HG02884 (cell line): ENCODE measurements at regions not wholly inside any gene's neighbourhood (a gene's known extent, or its start where the extent isn't known, plus 50 kb on each side); places are given as distances from the start of the nearest gene placed in this dataset.

ENCODE experiments used
- ATAC-seq: cut with Tn5 transposase; IDR thresholded peaks from one replicate; pipeline ENCODE4 v1.9.1; 2021; ENCODE audit warnings: mild to moderate bottlenecking, moderate library complexity; ENCODE audit not compliant: unreplicated experiment

DNA sequence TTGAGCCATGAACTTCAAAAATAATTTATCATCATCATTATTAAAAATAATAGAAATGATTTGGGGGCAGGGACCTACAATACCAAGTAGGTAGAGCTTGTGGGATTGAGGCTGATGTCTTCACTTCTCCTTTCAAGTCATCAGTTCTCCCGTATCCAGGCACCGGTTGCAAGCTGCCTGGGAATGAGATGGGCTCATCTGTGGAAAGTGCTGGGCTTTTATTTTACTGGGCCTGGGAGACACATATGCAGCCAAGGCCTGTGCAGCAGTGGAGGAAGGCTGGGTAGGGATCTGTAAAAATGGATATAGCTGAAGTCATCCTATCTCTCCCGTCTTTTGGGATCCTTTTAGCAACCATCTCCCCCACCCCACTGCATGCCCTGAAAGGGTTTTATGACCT, 284.1 kb upstream of the CLINT1 start:
- ATAC-seq, result no peak

- ATAC-seq, result no peak
These were observed 283.2 kb upstream of the CLINT1 start for GRCh38 chr5:158142156-158142555.

DNA sequence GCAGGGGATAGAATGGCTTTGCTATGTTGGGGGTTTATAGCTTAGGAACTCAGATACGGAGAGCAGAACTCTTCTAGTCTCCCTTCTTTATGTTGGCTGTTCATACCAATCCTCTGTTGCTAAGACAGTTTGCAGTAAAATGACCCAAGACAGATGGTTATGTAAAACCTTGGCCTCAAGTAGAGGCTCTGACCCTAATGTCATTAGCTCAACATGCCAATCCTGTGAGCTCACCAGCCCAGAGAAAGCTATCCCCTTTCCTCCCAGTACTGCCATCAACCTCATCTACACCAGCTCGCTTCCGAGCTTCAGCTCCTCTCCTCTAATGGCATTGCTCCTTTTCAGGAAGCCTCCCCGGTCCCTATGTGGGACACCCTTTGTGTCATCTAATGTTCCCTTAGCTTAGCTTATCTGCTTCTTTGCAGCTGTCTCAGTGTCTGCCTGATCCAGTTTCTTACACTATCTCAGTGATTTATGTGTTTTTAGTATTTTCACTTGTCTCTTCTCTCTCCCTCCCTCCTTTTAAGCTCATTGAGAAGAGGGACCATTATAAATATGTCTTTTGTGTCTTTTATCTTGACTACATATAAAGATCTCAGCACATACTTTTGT, 281.3 kb upstream of the CLINT1 start:
- no peak for ATAC-seq

DNA sequence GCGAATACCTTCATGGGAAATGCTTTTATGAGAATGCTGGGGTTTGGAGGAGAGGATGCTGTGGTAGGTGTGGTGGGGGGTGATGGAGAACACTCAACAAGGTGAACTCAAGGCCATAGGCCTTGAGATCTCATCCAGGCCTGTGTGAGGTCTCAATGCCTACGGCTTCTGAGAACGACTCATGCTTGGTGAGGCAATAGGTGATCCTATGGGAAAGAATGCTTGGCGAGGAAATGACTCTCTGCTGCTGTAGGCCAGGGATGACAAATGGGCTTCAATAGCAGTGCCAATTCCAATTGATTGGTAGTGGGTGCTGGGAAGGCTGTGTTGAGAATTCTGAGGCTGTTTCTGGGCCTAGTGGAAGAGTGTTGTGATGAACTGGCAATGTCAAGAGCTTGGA, 280.2 kb upstream of the CLINT1 start:
- ATAC-seq, result no peak

DNA sequence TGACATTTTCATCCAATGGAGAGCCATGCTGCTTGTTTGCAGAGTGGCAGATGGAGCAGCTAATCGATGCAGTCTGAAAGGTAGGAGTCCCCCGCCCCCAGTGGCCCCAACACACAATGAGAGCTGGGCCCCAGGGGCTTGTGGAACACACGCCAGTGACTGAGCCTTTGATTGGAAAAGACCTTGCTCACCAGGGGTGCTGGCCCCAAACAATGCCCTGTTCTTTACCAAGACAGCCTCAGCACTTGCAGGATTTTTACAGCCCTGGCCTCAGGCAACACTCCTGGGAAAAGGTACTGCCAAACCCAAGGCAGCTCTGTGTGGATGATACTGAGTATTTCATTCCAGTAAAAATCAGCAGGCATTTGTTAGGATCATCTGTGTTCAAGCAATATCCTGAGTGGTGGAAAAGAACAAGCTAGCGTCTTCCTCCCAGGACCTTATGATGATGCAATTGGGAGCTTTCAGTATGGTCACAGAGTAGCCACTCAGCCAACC, 276.8 kb upstream of the CLINT1 start:
- no peak for ATAC-seq

DNA sequence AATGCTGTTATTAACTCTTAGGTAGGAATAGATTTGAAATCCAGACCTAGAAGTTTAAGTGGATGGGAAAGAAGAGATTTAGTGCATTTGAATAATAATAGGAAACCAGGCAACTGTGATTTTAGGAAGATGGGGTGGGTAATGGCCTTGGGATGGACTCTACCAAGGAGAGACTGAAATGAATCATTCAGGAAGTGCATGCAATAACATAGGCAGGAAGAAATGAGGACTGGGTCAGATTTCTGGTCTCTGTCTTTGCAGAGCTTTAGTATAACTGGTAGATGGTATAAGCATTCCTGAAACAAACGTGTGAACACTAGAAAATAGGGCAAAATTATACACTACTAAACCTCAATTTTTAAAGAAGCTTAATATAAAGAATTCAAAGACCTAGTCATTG, 274.4 kb upstream of the CLINT1 start:
- ATAC-seq, result no peak

- ATAC-seq, result no peak
These were observed 268.6 kb upstream of the CLINT1 start for GRCh38 chr5:158127536-158127935.

DNA sequence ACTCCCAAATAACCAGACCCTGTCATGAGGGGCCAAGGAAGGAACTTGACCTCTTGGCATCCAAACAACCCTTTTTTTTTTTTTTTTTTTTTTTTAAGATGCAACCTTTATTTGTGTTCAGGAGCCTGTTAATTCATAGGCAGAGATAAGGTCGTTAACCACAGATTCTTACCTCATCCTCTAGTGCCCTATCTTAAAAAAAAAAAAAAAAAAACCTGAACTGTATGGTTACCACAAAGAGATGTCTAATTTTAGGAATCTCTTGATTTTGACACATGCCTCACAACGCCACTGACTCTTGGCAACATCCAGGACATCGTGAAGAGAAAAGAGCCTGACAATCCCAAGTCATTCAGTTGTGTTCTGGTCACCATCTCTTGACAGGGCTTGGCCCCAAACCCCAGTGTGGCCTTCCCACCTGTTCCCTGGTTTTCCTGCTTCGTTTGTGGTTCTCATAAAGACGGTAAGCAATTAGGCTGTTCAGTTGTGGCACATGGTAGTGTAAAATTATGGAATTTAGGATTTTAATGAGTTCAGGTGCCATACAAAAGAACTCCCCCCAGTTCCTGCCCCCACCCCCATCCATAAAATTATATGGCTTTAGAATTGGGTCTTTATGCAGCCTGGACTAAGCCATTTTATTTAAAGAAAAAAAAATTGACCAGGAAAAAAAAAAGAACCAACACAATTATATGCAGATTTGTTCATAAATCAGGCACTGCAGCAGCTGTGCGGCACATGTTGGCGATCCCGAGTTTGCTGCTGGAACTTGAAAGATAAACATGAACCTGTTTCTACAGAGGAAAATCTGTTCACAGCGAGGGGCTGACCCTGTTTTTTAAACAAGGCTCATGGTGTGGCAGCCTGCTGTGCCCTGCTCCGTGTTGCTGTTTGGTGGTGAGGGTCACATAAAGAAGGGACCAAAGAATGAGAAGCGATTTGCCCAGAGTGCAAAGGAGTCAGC, 267.8 kb upstream of the CLINT1 start:
- ATAC-seq, result no peak

GRCh38 chr5:158124606-158125316, 265.8 kb upstream of the CLINT1 start:
- no peak for ATAC-seq

DNA sequence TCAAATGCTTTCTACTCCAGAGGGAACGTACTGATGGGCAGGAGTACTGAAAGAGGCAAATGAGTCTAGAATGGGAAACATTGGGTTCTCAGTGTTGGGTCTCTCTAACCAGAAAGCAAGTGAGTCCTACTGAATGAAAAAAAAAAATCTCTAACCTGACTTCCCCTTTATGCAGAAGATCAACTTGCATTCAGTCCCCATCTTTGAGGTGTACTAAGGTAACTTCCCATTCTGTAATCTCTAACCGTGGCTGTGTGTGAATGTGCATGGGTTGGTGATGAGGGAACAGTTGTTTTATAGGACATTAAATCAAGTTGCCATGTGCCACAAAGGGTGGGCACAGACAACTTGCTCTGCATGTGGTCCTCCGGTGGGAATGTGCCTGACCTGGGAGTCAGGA, 264.6 kb upstream of the CLINT1 start:
- no peak for ATAC-seq

- no peak for ATAC-seq
These were observed 262.7 kb upstream of the CLINT1 start for GRCh38 chr5:158121678-158122077.

GRCh38 chr5:158120760-158121159, 261.8 kb upstream of the CLINT1 start:
- no peak for ATAC-seq

GRCh38 chr5:158119961-158120723, 261.2 kb upstream of the CLINT1 start:
- ATAC-seq, result no peak

DNA sequence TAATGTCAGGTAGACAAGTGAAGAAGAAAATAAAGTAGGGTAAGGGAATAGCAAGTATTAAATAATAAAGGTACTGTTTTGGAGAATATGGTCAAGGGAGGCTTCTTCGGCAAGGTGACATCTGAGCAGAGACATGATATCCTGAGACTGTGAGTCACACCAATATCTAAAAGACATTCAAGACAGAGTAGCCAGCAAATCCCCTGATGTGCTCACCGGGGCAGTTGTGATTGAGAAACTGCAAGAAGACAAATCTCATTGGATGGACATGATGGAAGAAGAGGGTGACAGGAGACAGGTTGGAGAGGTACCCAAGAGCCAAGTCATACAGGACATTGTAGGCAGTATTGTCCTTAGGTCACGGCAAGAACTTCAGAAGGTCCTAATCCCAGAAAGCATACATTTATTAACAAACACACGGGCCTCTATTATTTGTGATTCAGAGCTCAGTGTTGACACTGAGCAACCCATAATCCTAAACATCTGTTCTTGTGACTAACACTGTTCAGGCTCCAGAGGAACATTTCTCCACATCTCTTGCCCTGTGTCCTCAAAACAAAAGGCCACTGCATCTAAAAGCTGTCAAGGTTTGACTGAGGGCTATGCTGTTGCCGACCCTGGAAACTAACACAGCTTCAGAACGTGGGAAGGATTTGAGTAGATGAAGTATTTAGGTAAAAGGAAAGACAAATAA, 258.7 kb upstream of the CLINT1 start:
- no peak for ATAC-seq

DNA sequence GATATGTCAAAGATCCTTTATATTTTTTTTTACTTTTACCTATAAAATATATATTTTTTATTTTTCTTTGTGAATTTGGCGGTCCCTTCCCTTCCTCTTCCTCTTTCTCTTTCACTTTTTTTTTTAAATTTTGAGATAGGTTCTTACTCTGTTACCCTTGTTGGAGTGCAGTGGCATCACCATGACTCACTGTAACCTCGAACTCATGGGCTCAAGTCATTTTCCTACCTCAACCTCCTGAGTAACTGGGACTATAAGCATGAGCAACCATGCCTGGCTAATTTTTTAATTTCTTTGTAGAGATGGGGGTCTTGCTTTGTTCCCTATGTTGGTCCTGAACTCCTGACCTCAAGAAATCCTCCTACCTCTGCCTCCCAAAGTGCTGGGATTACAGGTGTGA, 258.0 kb upstream of the CLINT1 start:
- ATAC-seq, result no peak

- no peak for ATAC-seq
These were observed 256.5 kb upstream of the CLINT1 start for GRCh38 chr5:158115468-158115867.

DNA sequence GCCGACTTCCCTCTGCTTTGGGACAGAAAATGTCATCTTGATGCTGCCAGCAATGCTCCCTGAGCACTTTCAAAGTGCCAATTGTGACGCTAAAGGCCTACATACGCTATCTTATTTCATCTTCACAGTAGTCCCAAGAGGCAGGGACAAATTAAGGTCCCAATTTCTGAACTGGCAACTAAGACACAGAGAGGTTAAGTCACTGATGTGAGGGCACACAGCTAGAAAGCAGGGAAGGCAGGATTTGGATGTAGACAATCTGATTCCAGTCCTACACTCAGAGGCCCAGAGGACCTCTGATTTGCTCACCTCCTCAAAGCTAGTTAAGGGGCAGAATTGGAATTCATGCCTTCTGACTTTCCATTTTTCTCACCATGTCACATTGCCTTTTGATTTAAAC, 249.2 kb upstream of the CLINT1 start:
- ATAC-seq, result no peak

DNA sequence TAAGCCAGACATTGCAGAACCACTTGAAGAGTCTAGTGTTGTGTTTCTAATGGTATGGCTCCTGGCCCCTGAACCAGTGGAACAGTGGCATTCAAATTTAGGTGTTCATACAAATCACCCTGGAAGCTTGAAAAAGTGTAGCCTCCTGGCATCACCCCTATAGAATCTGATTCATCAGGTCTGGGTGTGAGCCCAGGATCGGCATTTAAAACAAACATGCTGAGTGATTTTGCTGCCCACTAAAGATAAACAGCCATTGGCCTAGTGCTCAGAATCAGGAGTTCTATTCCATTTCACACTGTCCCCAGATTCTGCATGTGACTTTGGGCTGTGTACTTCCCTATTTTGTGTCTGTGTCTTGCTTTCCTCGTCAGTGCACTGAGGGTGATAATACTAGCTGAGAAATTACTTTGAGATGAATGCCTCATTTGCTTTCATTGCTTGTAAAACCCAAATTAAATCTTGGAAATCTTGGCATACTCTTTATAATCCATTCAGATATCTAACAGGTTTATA, 241.5 kb upstream of the CLINT1 start:
- ATAC-seq, result no peak

- ATAC-seq, result no peak
These were observed 240.7 kb upstream of the CLINT1 start for GRCh38 chr5:158099571-158100105.

GRCh38 chr5:158096835-158097234, 237.9 kb upstream of the CLINT1 start:
- ATAC-seq, result no peak
